H1 (cell line): ENCODE measurements at regions not wholly inside any gene's neighbourhood (a gene's known extent, or its start where the extent isn't known, plus 50 kb on each side); places are given as distances from the start of the nearest gene placed in this dataset.

Source experiments
- ATF2 ChIP-seq: IDR thresholded peaks from 2 replicates; pipeline ENCODE4 v1.6.1; 2012; ENCODE audit warnings: low read length, inconsistent platforms
- EGR1 ChIP-seq: IDR thresholded peaks from 2 replicates; pipeline ENCODE4 v1.6.1; 2011; ENCODE audit warnings: low read depth, low read length, borderline replicate concordance
- GTF2F1 ChIP-seq: IDR thresholded peaks from 2 replicates; pipeline ENCODE4 v1.6.1; 2012; ENCODE audit warnings: low read depth, low read length, improper control_type of control experiment, borderline replicate concordance
- HDAC2 ChIP-seq, 2 experiments: fragments of 300-600 bp in 1 of 2; sonication (generic) in 1 of 2; IDR thresholded peaks; 2 replicates each; pipeline ENCODE4 v1.6.1; 2011 to 2012; ENCODE audit warnings: low read depth in 2 of 2, low read length in 2 of 2, mild to moderate bottlenecking in 2 of 2, moderate library complexity in 2 of 2, borderline replicate concordance in 1 of 2, inconsistent platforms in 1 of 2
- HDAC6 ChIP-seq: IDR thresholded peaks from one replicate; pipeline ENCODE4 v1.7.1; 2012; ENCODE audit warnings: low read depth, mild to moderate bottlenecking, inconsistent platforms, low read length, moderate library complexity
- POLR2A ChIP-seq, 2 experiments: IDR thresholded peaks; 1 replicate in 1 of 2; 2 replicates in 1 of 2; pipeline ENCODE4 v1.6.1; 2011; ENCODE audit warnings: low read depth in 2 of 2, low read length in 2 of 2, mild to moderate bottlenecking in 2 of 2; ENCODE audit errors: control extremely low read depth in 1 of 2
- RNF2 ChIP-seq: fragments of 200-900, 300-1000 bp; sonication (generic); IDR thresholded peaks from 2 replicates; pipeline ENCODE4 v1.7.1; 2016; ENCODE audit warnings: borderline replicate concordance, low read depth, mild to moderate bottlenecking, antibody characterized with exemption, low read length; ENCODE audit not compliant: poor library complexity, severe bottlenecking; ENCODE audit errors: missing control alignments
- RXRA ChIP-seq: IDR thresholded peaks from 2 replicates; pipeline ENCODE4 v1.6.1; 2011; ENCODE audit warnings: low read depth, mild to moderate bottlenecking, low read length, moderate library complexity; ENCODE audit not compliant: insufficient read depth
- TF ChIP-seq, protein P1 (sequence below), 3 experiments: IDR thresholded peaks; 1 replicate in 2 of 3; 2 replicates in 1 of 3; pipeline versions ENCODE4 v1.5.1 to v1.6.1; 2011; ENCODE audit warnings: low read length in 3 of 3, mild to moderate bottlenecking in 3 of 3, inconsistent platforms in 2 of 3, low read depth in 1 of 3, moderate library complexity in 1 of 3; ENCODE audit not compliant: insufficient read depth in 1 of 3; ENCODE audit errors: control extremely low read depth in 1 of 3
- TF ChIP-seq, protein P2 (sequence below): IDR thresholded peaks from 2 replicates; pipeline ENCODE4 v1.6.1; 2012; ENCODE audit warnings: inconsistent platforms

GRCh38 chr1:29399465-29399864, 163.1 kb downstream of the PTPRU start:
- TF ChIP-seq GTF2F1 (no peak), EGR1 (no peak), HDAC2 (IDR thresholded peaks at IDR 0.05; ENCODE audit: borderline replicate concordance in 1 of 2, low read depth in 2 of 2, low read length in 2 of 2) (no peak), HDAC6 (no peak), POLR2A (IDR thresholded peaks at IDR 0.05; ENCODE audit: control extremely low read depth in 1 of 2, low read depth in 2 of 2, low read length in 2 of 2) (no peak), RXRA (no peak), ATF2 (no peak), RNF2 (no peak)
- TF ChIP-seq, protein P1, sequence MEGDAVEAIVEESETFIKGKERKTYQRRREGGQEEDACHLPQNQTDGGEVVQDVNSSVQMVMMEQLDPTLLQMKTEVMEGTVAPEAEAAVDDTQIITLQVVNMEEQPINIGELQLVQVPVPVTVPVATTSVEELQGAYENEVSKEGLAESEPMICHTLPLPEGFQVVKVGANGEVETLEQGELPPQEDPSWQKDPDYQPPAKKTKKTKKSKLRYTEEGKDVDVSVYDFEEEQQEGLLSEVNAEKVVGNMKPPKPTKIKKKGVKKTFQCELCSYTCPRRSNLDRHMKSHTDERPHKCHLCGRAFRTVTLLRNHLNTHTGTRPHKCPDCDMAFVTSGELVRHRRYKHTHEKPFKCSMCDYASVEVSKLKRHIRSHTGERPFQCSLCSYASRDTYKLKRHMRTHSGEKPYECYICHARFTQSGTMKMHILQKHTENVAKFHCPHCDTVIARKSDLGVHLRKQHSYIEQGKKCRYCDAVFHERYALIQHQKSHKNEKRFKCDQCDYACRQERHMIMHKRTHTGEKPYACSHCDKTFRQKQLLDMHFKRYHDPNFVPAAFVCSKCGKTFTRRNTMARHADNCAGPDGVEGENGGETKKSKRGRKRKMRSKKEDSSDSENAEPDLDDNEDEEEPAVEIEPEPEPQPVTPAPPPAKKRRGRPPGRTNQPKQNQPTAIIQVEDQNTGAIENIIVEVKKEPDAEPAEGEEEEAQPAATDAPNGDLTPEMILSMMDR (IDR thresholded peaks at IDR 0.05; ENCODE audit: control extremely low read depth in 1 of 3, insufficient read depth in 1 of 3, low read depth in 1 of 3, low read length in 3 of 3) = no peak
- TF ChIP-seq, protein P2, sequence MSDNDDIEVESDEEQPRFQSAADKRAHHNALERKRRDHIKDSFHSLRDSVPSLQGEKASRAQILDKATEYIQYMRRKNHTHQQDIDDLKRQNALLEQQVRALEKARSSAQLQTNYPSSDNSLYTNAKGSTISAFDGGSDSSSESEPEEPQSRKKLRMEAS = no peak
